ENCODE measurements at regions not wholly inside any gene's neighbourhood (a gene's known extent, or its start where the extent isn't known, plus 50 kb on each side); places are given as distances from the start of the nearest gene placed in this dataset.
"Not testable (repeated sequence)": the region's sequence is repeated elsewhere in the genome, so short reads cannot be mapped to it uniquely, and the experiment has no call there.

- TF ChIP-seq CTCF (IDR thresholded peaks at IDR 0.05; ENCODE audit: low read depth, low read length, missing input control); NR2F2 (IDR thresholded peaks at IDR 0.05); YY1 (IDR thresholded peaks at IDR 0.05); GABPA (IDR thresholded peaks at IDR 0.05 in 1 of 2, conservative IDR thresholded peaks at IDR 0.05 in 1 of 2); JUND (IDR thresholded peaks at IDR 0.05); REST (IDR thresholded peaks at IDR 0.05); EGR1 (IDR thresholded peaks at IDR 0.05; ENCODE audit: low read depth in 2 of 2); TAF1 (conservative IDR thresholded peaks at IDR 0.05); MAX (IDR thresholded peaks at IDR 0.05); RXRA (IDR thresholded peaks at IDR 0.05); RAD21 (IDR thresholded peaks at IDR 0.05); HNF4G (IDR thresholded peaks at IDR 0.05); FOXA1 (IDR thresholded peaks at IDR 0.05); ATF3 (IDR thresholded peaks at IDR 0.05): not testable (repeated sequence)
Observed at GRCh38 chr18:14239224-14239623, 107.0 kb upstream of the ZNF519 start.

Data from liver (tissue), 3 donors.